HL-60 (cell line): ENCODE measurements at regions not wholly inside any gene's neighbourhood (a gene's known extent, or its start where the extent isn't known, plus 50 kb on each side); places are given as distances from the start of the nearest gene placed in this dataset.

Experiments used
- DNase-seq, 2 experiments: peaks; one replicate each; pipeline ENCODE4 v3.0.0-alpha.2; 2010 to 2020; ENCODE audit warnings: low read depth in 1 of 2, low spot score in 1 of 2
- H3K27ac ChIP-seq: fragments of 250-450 bp; sonication (Bioruptor Pico); replicated peaks from 2 replicates; pipeline ENCODE4 v1.5.1; 2020; ENCODE audit warnings: mild to moderate bottlenecking, moderate library complexity
- H3K27me3 ChIP-seq: fragments of 250-450 bp; sonication (Bioruptor Pico); 2 replicates; pipeline ENCODE4 v1.5.1; 2021; ENCODE audit warnings: mild to moderate bottlenecking, moderate library complexity; ENCODE audit not compliant: insufficient read depth, poor library complexity, severe bottlenecking
- H3K4me3 ChIP-seq: replicated peaks from 2 replicates; pipeline ENCODE4 v1.5.1; 2011; ENCODE audit warnings: mild to moderate bottlenecking, control low read depth, low read length; ENCODE audit not compliant: insufficient read depth
- CTCF ChIP-seq: IDR thresholded peaks from one replicate; pipeline ENCODE4 v1.5.1; 2011; ENCODE audit warnings: low read length, control low read depth, inconsistent platforms; ENCODE audit not compliant: insufficient read depth
- GABPA ChIP-seq: IDR thresholded peaks from 2 replicates; pipeline ENCODE4 v1.6.1; 2012; ENCODE audit warnings: low read depth
- POLR2AphosphoS5 ChIP-seq: IDR thresholded peaks from 2 replicates; pipeline ENCODE4 v1.6.1; 2012; ENCODE audit warnings: low read depth
- REST ChIP-seq: IDR thresholded peaks from 2 replicates; pipeline ENCODE4 v1.6.1; 2012; ENCODE audit warnings: low read depth; ENCODE audit not compliant: insufficient replicate concordance
- SPI1 ChIP-seq: IDR thresholded peaks from 2 replicates; pipeline ENCODE4 v1.6.1; 2012; ENCODE audit warnings: low read depth, mild to moderate bottlenecking, borderline replicate concordance

DNA sequence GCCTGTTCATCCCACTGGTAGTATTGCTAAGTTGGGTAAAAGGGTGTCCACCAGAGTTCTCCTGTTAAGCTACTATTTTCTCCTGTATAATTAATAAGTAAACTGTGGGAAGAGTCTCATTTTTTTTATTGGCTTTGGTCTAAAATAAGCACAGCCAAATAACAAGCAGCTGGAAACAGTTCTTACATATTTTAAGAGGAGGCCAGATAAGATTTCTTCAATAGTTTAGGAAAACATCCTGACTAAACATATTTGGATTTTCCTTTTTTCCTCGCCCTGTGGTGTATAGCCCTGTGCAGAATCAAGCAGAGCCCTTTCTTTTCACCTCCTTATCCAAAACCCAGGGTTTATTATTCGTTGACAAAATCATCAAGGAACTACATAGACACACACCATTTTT is 122.2 kb upstream of the ZNF608 start:
- TF ChIP-seq CTCF (no peak), SPI1 (no peak), GABPA (no peak), REST (no peak), POLR2AphosphoS5 (no peak)
- no peak overlapping the region for H3K27ac ChIP-seq
- H3K27me3 ChIP-seq = no peaks in the 10 kb centered on the region
- H3K4me3 ChIP-seq = no peak overlapping the region
- no peak for DNase-seq

GRCh38 chr5:124869426-124870033 is 123.1 kb upstream of the ZNF608 start:
- no peak overlapping the region for H3K4me3 ChIP-seq
- no peak for DNase-seq
- no peak for TF ChIP-seq REST
- no peak for TF ChIP-seq SPI1
- TF ChIP-seq POLR2AphosphoS5 = no peak
- TF ChIP-seq CTCF = no peak
- no peak for TF ChIP-seq GABPA
- no peak overlapping the region for H3K27ac ChIP-seq
- no peaks in the 10 kb centered on the region for H3K27me3 ChIP-seq

GRCh38 chr5:124870070-124870469 is 123.6 kb upstream of the ZNF608 start:
- Histone ChIP-seq H3K27me3 (no peaks in the 10 kb centered on the region), H3K27ac (no peak overlapping the region), H3K4me3 (no peak overlapping the region)
- DNase-seq = no peak
- TF ChIP-seq REST (no peak), GABPA (no peak), SPI1 (no peak), POLR2AphosphoS5 (no peak), CTCF (no peak)
